T-helper 1 cell treated with Interleukin-12 subunit alpha and Interleukin-12 subunit beta and Interleukin-4 antibody, amounts not matched to agents 30 μg/mL and 1 μg/mL, for 36 hours (primary cell): ENCODE measurements at regions not wholly inside any gene's neighbourhood (a gene's known extent, or its start where the extent isn't known, plus 50 kb on each side); places are given as distances from the start of the nearest gene placed in this dataset.
"Not testable (repeated sequence)": the region's sequence is repeated elsewhere in the genome, so short reads cannot be mapped to it uniquely, and the experiment has no call there.

Experiments used
- H3K27ac Mint-ChIP-seq: one replicate; pipeline ENCODE4 v1.8.0; 2021; ENCODE audit warnings: mild to moderate bottlenecking, mixed read lengths
- H3K27me3 Mint-ChIP-seq: one replicate; pipeline ENCODE4 v1.8.0; 2021; ENCODE audit warnings: low read depth, mixed read lengths
- H3K36me3 Mint-ChIP-seq: one replicate; pipeline ENCODE4 v1.8.0; 2021; ENCODE audit warnings: low read depth, mixed read lengths
- H3K4me1 Mint-ChIP-seq: one replicate; pipeline ENCODE4 v1.8.0; 2021; ENCODE audit warnings: low read depth, mixed read lengths
- H3K4me3 Mint-ChIP-seq: one replicate; pipeline ENCODE4 v1.8.0; 2021; ENCODE audit warnings: mild to moderate bottlenecking, moderate library complexity, mixed read lengths
- H3K9me3 Mint-ChIP-seq: one replicate; pipeline ENCODE4 v1.8.0; 2021; ENCODE audit warnings: mixed read lengths

DNA sequence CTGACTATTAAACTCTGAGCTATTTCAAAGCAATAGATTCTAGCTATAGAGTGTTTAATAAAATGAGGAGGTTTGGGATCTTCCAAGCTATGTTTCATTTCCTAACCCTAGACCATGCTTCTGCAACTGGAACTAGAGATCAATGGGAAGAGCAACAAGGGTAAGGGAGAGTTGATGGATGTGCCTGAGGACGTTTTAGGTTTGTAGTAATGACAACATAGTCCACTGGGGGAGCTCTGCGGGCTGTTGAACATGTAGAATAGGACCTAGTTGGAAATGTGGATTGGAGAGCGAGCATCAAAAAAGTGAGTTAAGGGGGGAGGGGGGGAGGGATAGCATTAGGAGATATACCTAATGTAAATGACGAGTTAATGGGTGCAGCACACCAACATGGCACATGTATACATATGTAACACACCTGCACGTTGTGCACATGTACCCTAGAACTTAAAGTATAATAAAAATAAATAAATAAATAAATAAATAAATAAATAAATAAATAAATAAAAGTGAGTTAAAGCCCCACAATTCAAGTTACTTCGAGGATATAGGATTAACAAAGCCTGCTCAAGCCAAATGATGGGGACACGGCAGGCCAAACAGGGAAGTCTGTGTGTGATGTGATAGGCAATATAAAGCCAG lies 165.7 kb upstream of the HES1 start:
- Mint-ChIP-seq H3K4me3 (peak overlapping the region; percentile 3), H3K4me1 (peaks cover 28% of the 10 kb centered on the region), H3K27me3 (peaks cover 57% of the 10 kb centered on the region)
- H3K9me3 Mint-ChIP-seq, H3K36me3 Mint-ChIP-seq, H3K27ac Mint-ChIP-seq: not testable (repeated sequence)

GRCh38 chr3:193970773-193971206 lies 165.2 kb upstream of the HES1 start:
- Mint-ChIP-seq H3K4me1 (peaks cover 26% of the 10 kb centered on the region), H3K4me3 (no peak overlapping the region), H3K27me3 (peaks cover 58% of the 10 kb centered on the region), H3K9me3 (no peaks in the 10 kb centered on the region), H3K36me3 (no peaks in the 10 kb centered on the region), H3K27ac (peak overlapping the region; percentile 13)

DNA sequence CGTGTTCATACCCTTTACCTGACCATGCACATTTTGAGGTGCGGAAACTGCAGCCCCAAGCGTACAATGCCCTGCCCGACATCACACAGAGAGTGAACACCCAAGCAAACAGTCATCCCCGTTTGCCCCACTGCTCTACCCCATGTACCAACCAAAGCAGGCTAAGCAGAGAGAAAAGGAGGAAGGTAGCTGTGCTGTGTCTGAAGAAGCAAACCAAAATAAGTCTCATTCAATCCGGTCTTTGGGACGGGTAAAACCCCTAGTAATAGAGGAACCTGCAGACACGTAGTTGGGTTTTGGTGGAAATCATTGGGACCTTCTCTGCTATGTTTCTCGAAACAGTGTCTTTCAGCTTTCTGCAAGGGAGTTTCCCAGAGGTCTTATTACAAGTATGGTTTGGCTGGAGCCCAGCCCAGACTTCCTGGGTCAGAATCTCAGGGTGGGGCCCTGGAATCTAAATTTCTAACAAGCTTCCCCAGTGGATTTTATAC lies 164.6 kb upstream of the HES1 start:
- H3K9me3 Mint-ChIP-seq: no peaks in the 10 kb centered on the region
- no peak overlapping the region for H3K4me3 Mint-ChIP-seq
- H3K36me3 Mint-ChIP-seq: no peaks in the 10 kb centered on the region
- H3K27ac Mint-ChIP-seq: peak overlapping the region; percentile 13
- H3K27me3 Mint-ChIP-seq: peaks cover 58% of the 10 kb centered on the region
- H3K4me1 Mint-ChIP-seq: peaks cover 26% of the 10 kb centered on the region

DNA sequence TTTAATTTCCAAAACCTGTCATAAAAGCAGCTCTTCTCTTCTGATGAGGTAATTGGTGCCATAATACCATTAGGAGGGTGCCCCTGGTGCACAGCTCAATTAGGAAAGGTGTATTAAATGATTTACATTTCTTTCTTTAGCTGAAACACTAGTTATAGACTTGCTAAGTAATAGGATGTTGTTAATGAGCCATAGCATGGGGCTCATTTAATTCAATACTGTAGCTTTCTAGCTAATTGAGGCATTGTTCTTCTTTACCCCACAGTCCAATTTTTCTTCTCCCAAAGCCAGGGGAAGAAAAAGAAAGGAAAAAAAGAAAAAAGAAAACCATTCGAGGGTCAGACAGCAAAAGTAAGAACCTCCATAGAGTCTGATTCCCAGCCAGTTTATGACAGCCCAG lies 164.0 kb upstream of the HES1 start:
- Mint-ChIP-seq H3K27me3 (peaks cover 52% of the 10 kb centered on the region), H3K27ac (no peak overlapping the region), H3K4me1 (peaks cover 26% of the 10 kb centered on the region), H3K9me3 (no peaks in the 10 kb centered on the region), H3K4me3 (no peak overlapping the region), H3K36me3 (no peaks in the 10 kb centered on the region)

DNA sequence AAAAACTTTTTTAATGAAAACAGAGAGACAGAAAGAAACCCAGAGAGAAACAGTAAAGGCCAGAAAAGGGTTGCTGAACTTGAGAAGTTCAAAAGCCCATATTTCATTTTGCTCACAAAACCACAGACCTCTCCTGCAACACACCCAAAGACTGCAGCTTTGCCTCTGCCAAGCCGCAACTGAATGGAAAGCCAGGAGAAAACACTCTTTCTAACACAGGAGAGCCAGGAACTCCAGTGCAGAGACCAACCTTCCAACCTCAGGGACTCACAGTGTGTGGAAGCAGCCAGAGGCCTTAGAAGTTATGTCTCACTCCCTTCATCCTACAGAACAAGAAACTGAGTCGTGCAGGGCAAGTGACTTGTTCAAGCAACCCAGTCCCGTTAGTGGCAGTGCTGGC lies 163.1 kb upstream of the HES1 start:
- Mint-ChIP-seq H3K27me3 (peaks cover 52% of the 10 kb centered on the region), H3K36me3 (no peaks in the 10 kb centered on the region), H3K4me1 (peaks cover 26% of the 10 kb centered on the region), H3K4me3 (no peak overlapping the region), H3K9me3 (no peaks in the 10 kb centered on the region), H3K27ac (no peak overlapping the region)

DNA sequence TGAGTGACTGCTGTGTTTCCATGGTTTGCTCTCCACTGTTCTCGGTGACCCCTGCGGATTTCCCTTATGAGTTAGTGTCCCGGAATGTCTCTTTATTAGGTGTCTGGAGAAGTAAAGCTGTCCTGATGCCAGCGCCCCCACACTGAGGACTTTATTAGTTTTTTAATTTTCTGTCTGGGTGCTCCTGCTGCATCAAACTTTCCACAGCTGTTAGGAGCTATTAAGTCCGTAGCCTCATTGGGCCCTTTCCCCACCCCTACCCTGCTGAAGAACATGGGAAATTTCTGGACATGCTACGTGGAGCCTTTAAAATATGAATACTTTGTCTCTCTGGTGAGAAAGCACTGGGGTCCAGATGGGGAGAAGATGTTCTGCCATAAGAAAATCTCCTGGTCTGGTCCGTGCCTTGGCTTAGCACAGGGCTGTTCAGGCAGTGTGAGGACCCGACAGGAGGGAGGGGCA lies 161.7 kb upstream of the HES1 start:
- H3K4me1 Mint-ChIP-seq: peaks cover 26% of the 10 kb centered on the region
- no peaks in the 10 kb centered on the region for H3K36me3 Mint-ChIP-seq
- no peak overlapping the region for H3K27ac Mint-ChIP-seq
- H3K27me3 Mint-ChIP-seq: peaks cover 50% of the 10 kb centered on the region
- H3K9me3 Mint-ChIP-seq: no peaks in the 10 kb centered on the region
- H3K4me3 Mint-ChIP-seq: no peak overlapping the region

- Mint-ChIP-seq H3K9me3 (no peaks in the 10 kb centered on the region), H3K36me3 (no peaks in the 10 kb centered on the region), H3K27ac (no peak overlapping the region), H3K4me3 (no peak overlapping the region), H3K27me3 (peaks cover 54% of the 10 kb centered on the region), H3K4me1 (peaks cover 26% of the 10 kb centered on the region)
Measured at GRCh38 chr3:193974671-193975535, 161.0 kb upstream of the HES1 start.

GRCh38 chr3:193977622-193978021 lies 158.3 kb upstream of the HES1 start:
- Mint-ChIP-seq H3K4me3 (no peak overlapping the region), H3K4me1 (peaks cover 4% of the 10 kb centered on the region), H3K36me3 (no peaks in the 10 kb centered on the region), H3K9me3 (no peaks in the 10 kb centered on the region), H3K27me3 (peaks cover 59% of the 10 kb centered on the region), H3K27ac (no peak overlapping the region)

GRCh38 chr3:193978030-193978429 lies 157.9 kb upstream of the HES1 start:
- Mint-ChIP-seq H3K27me3 (peaks cover 59% of the 10 kb centered on the region), H3K36me3 (no peaks in the 10 kb centered on the region), H3K9me3 (no peaks in the 10 kb centered on the region), H3K27ac (no peak overlapping the region), H3K4me3 (no peak overlapping the region), H3K4me1 (peaks cover under 1% of the 10 kb centered on the region)

DNA sequence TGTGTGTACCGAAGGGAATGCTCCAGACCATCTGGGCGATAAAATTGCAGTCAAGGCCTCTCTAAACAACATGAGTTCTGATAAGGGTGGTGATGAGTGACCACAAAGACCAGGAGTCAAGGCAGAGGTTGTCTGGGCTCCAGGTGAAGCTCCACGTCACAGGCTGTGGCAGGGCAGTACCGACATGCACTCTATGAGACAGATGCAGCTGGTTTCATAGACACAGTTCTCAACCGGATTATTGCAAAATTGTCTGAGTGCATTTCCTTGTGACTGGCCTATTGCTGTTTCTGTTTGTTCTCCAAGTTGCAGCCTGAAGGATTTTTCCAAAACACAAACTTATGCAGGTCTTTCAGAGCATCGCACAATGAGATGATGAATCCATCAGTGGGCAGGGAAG lies 157.5 kb upstream of the HES1 start:
- no peaks in the 10 kb centered on the region for H3K36me3 Mint-ChIP-seq
- H3K27ac Mint-ChIP-seq: no peak overlapping the region
- no peaks in the 10 kb centered on the region for H3K4me1 Mint-ChIP-seq
- peaks cover 61% of the 10 kb centered on the region for H3K27me3 Mint-ChIP-seq
- H3K9me3 Mint-ChIP-seq: no peaks in the 10 kb centered on the region
- H3K4me3 Mint-ChIP-seq: no peak overlapping the region

GRCh38 chr3:193980326-193980725 lies 155.6 kb upstream of the HES1 start:
- Mint-ChIP-seq H3K4me3 (no peak overlapping the region), H3K27ac (no peak overlapping the region), H3K36me3 (no peaks in the 10 kb centered on the region), H3K4me1 (no peaks in the 10 kb centered on the region), H3K9me3 (no peaks in the 10 kb centered on the region), H3K27me3 (peaks cover 60% of the 10 kb centered on the region)

DNA sequence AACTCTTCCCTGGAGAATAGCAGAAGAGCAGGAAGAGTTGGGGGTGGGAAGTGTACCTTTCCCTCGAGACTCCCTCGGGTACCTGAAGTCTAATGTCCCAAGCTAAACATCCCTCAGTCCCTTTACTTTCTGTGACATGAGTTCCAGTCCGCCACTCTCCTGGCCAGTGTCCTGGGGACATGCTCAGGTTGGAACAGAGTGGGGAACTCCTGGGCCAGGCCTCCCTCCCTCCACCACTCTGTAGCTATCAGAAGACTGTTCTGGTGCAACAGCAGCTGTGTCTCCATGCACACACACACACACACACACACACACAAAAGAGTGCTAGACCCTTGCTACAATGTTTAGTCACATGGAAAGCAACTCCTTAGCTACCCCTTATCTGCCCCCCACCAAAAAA lies 155.0 kb upstream of the HES1 start:
- Mint-ChIP-seq H3K27me3 (peaks cover 56% of the 10 kb centered on the region), H3K36me3 (no peaks in the 10 kb centered on the region), H3K9me3 (no peaks in the 10 kb centered on the region), H3K4me1 (no peaks in the 10 kb centered on the region), H3K4me3 (no peak overlapping the region), H3K27ac (no peak overlapping the region)

DNA sequence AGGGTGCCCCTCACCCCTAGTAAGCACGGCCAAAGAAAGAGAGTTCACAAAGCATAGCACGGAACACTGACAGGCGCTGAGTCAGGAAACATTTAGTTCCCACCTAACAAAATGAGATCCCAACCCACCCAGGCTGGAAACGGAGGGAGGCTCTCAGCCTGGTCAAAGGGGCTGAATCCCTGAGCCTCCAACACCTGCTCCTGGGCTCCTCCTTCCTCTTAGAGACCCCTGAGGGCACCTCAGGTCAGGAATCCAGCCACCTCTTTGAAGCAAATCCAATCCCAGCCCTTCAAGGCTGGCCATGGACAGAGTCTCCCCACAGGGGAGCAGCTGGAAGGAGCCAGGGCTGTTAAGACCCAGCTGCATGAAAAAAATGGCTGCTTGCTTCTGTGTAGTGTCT lies 154.4 kb upstream of the HES1 start:
- Mint-ChIP-seq H3K4me3 (no peak overlapping the region), H3K27me3 (peaks cover 58% of the 10 kb centered on the region), H3K27ac (no peak overlapping the region), H3K4me1 (no peaks in the 10 kb centered on the region), H3K9me3 (no peaks in the 10 kb centered on the region), H3K36me3 (no peaks in the 10 kb centered on the region)

- Mint-ChIP-seq H3K27me3 (peaks cover 60% of the 10 kb centered on the region), H3K4me3 (no peak overlapping the region), H3K36me3 (no peaks in the 10 kb centered on the region), H3K27ac (no peak overlapping the region), H3K4me1 (peaks cover 2% of the 10 kb centered on the region), H3K9me3 (no peaks in the 10 kb centered on the region)
Measured at GRCh38 chr3:193982258-193982659, 153.7 kb upstream of the HES1 start.
